ENCODE measurements at regions not wholly inside any gene's neighbourhood (a gene's known extent, or its start where the extent isn't known, plus 50 kb on each side); places are given as distances from the start of the nearest gene placed in this dataset.

DNA sequence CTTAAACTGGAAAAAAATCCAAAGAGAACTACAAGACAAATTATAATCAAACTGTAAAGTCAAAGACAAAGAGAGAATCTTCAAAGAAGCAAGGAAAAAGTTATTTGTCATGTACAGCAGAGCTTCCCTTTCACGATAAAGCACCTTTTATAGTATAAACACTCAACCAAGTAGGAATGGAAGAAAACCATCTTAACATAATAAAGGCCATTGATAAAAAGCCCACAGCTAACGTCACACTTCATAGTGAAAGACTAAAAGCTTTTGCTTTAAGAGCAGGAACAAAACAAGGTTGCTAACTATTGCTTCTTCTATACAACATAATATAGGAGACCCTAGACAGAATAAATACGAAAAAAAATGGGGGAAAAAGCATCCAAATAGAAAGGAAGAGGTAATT, 595.7 kb upstream of the POU3F4 start:
- DNase-seq (ENCODE audit: low spot score) = no peak
- H3K36me3 ChIP-seq (ENCODE audit: control insufficient read depth in 4 of 4, insufficient read depth in 3 of 4, low read depth in 1 of 4, low read length in 3 of 4) = no peaks in the 10 kb centered on the region
- WGBS = 27% methylated on average over 3 of the region's 3 CpGs
- no peak overlapping the region for H3K4me3 ChIP-seq (ENCODE audit: low read depth in 1 of 3, low read length in 3 of 3)
- no peaks in the 10 kb centered on the region for H3K9me3 ChIP-seq (ENCODE audit: control insufficient read depth in 4 of 4, low read length in 3 of 4)
- H3K27ac ChIP-seq (ENCODE audit: low read depth in 1 of 2, low read length in 2 of 2) = no peak overlapping the region
- H3K27me3 ChIP-seq (ENCODE audit: control insufficient read depth in 4 of 4, insufficient read depth in 4 of 4, low read length in 3 of 4) = no peaks in the 10 kb centered on the region
- no peak overlapping the region for H3K9ac ChIP-seq (ENCODE audit: low read depth in 1 of 2, low read length in 2 of 2)
- H3K4me1 ChIP-seq (ENCODE audit: control insufficient read depth in 4 of 4, insufficient read depth in 4 of 4, low read length in 3 of 4) = no peaks in the 10 kb centered on the region
- TF ChIP-seq, protein P1, sequence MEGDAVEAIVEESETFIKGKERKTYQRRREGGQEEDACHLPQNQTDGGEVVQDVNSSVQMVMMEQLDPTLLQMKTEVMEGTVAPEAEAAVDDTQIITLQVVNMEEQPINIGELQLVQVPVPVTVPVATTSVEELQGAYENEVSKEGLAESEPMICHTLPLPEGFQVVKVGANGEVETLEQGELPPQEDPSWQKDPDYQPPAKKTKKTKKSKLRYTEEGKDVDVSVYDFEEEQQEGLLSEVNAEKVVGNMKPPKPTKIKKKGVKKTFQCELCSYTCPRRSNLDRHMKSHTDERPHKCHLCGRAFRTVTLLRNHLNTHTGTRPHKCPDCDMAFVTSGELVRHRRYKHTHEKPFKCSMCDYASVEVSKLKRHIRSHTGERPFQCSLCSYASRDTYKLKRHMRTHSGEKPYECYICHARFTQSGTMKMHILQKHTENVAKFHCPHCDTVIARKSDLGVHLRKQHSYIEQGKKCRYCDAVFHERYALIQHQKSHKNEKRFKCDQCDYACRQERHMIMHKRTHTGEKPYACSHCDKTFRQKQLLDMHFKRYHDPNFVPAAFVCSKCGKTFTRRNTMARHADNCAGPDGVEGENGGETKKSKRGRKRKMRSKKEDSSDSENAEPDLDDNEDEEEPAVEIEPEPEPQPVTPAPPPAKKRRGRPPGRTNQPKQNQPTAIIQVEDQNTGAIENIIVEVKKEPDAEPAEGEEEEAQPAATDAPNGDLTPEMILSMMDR (IDR thresholded peaks at IDR 0.05; ENCODE audit: low read depth, low read length, missing input control) = no peak
- TF ChIP-seq, protein P2, sequence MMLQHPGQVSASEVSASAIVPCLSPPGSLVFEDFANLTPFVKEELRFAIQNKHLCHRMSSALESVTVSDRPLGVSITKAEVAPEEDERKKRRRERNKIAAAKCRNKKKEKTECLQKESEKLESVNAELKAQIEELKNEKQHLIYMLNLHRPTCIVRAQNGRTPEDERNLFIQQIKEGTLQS (IDR thresholded peaks at IDR 0.05) = no peak
- TF ChIP-seq RXRA (IDR thresholded peaks at IDR 0.05) = no peak
- no peak for TF ChIP-seq YY1 (IDR thresholded peaks at IDR 0.05)
- TF ChIP-seq HNF4A (conservative IDR thresholded peaks at IDR 0.05) = no peak
- no peak for TF ChIP-seq JUND (IDR thresholded peaks at IDR 0.05)
- TF ChIP-seq GABPA (IDR thresholded peaks at IDR 0.05 in 1 of 2, conservative IDR thresholded peaks at IDR 0.05 in 1 of 2) = no peak
- no peak for TF ChIP-seq ZBTB33 (IDR thresholded peaks at IDR 0.05)
- no peak for TF ChIP-seq HNF4G (IDR thresholded peaks at IDR 0.05)

DNA sequence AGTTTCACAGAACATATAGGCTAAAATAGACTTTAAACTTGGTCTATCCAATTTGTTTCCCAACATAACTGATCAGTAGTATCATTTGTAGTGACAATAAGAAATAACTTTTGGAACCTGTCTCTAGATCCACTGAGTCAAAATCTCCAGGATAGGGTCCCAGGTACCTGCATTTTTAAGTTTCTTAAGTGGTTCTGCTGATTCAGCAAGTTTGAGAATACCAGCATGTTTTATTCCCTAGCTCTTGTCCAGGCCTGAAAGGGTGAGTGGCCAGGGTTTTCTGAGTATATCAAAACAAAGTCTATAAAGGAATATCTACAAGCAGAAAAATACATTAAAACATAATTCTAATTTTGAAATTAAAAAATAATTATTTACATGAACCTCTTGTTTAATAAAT, 573.1 kb upstream of the POU3F4 start:
- TF ChIP-seq ZBTB33 (IDR thresholded peaks at IDR 0.05) = no peak
- no peak for TF ChIP-seq NR2F2 (IDR thresholded peaks at IDR 0.05)
- Histone ChIP-seq H3K9me3 (ENCODE audit: control insufficient read depth in 4 of 4, low read length in 3 of 4) (peaks cover 0 to 2% (median 0%) of the 10 kb centered on the region in 4 donors), H3K4me1 (ENCODE audit: control insufficient read depth in 4 of 4, insufficient read depth in 4 of 4, low read length in 3 of 4) (no peaks in the 10 kb centered on the region), H3K27me3 (ENCODE audit: control insufficient read depth in 4 of 4, insufficient read depth in 4 of 4, low read length in 3 of 4) (peaks cover 0 to 3% (median 0%) of the 10 kb centered on the region in 4 donors), H3K9ac (ENCODE audit: low read depth in 1 of 2, low read length in 2 of 2) (no peak overlapping the region), H3K4me3 (ENCODE audit: low read depth in 1 of 3, low read length in 3 of 3) (no peak overlapping the region), H3K27ac (ENCODE audit: low read depth in 1 of 2, low read length in 2 of 2) (no peak overlapping the region), H3K36me3 (ENCODE audit: control insufficient read depth in 4 of 4, insufficient read depth in 3 of 4, low read depth in 1 of 4, low read length in 3 of 4) (no peaks in the 10 kb centered on the region)
- no peak for DNase-seq (ENCODE audit: low spot score)

GRCh38 chrX:82945332-82945731, 562.8 kb upstream of the POU3F4 start:
- no peak overlapping the region for H3K9ac ChIP-seq (ENCODE audit: low read depth in 1 of 2, low read length in 2 of 2)
- H3K9me3 ChIP-seq (ENCODE audit: control insufficient read depth in 4 of 4, low read length in 3 of 4) = no peaks in the 10 kb centered on the region
- no peak for TF ChIP-seq SP1 (IDR thresholded peaks at IDR 0.05)
- 60% methylated on average over 3 of the region's 3 CpGs for WGBS
- no peak overlapping the region for H3K4me3 ChIP-seq (ENCODE audit: low read depth in 1 of 3, low read length in 3 of 3)
- DNase-seq (ENCODE audit: low spot score) = no peak
- no peaks in the 10 kb centered on the region for H3K36me3 ChIP-seq (ENCODE audit: control insufficient read depth in 4 of 4, insufficient read depth in 3 of 4, low read depth in 1 of 4, low read length in 3 of 4)
- no peak overlapping the region for H3K27ac ChIP-seq (ENCODE audit: low read depth in 1 of 2, low read length in 2 of 2)
- peaks cover 0 to 3% (median 0%) of the 10 kb centered on the region in 4 donors for H3K27me3 ChIP-seq (ENCODE audit: control insufficient read depth in 4 of 4, insufficient read depth in 4 of 4, low read length in 3 of 4)
- no peaks in the 10 kb centered on the region for H3K4me1 ChIP-seq (ENCODE audit: control insufficient read depth in 4 of 4, insufficient read depth in 4 of 4, low read length in 3 of 4)

All from liver (tissue), 8 donors.